Omental fat pad (tissue), 3 donors: ENCODE measurements at regions not wholly inside any gene's neighbourhood (a gene's known extent, or its start where the extent isn't known, plus 50 kb on each side); places are given as distances from the start of the nearest gene placed in this dataset.

Experiments
- ATAC-seq: fragments of 150-250 bp; one replicate; pipeline ENCODE4 v1.9.1; 2016; ENCODE audit warnings: mild to moderate bottlenecking, moderate library complexity; ENCODE audit not compliant: low FRiP score
- DNase-seq: peaks from one replicate; pipeline ENCODE4 v3.0.0-alpha.2; 2019; ENCODE audit warnings: low spot score
- CTCF ChIP-seq, 3 donors: fragments of 450-650 bp; IDR thresholded peaks; one replicate each; pipeline ENCODE4 v1.5.1; 2016 to 2017; ENCODE audit warnings: antibody characterized with exemption in 3 of 3, mild to moderate bottlenecking in 3 of 3, moderate library complexity in 2 of 3

- ATAC-seq (no peak), DNase-seq (no peak)
- TF ChIP-seq CTCF (IDR thresholded peaks at IDR 0.05): no peak
These were observed 283.1 kb upstream of the ADAMTSL1 start for GRCh38 chr9:18190671-18191374.

- TF ChIP-seq CTCF (IDR thresholded peaks at IDR 0.05): no peak
- DNase-seq (no peak), ATAC-seq (no peak)
These were observed 279.6 kb upstream of the ADAMTSL1 start for GRCh38 chr9:18194316-18194715.

GRCh38 chr9:18195223-18195622, 278.7 kb upstream of the ADAMTSL1 start:
- DNase-seq (no peak), ATAC-seq (no peak)
- no peak for TF ChIP-seq CTCF (IDR thresholded peaks at IDR 0.05)

GRCh38 chr9:18202924-18203323, 271.0 kb upstream of the ADAMTSL1 start:
- ATAC-seq (no peak), DNase-seq (no peak)
- no peak for TF ChIP-seq CTCF (IDR thresholded peaks at IDR 0.05)

GRCh38 chr9:18207735-18208134, 266.2 kb upstream of the ADAMTSL1 start:
- ATAC-seq (no peak), DNase-seq (no peak)
- TF ChIP-seq CTCF (IDR thresholded peaks at IDR 0.05): no peak

- no peak for TF ChIP-seq CTCF (IDR thresholded peaks at IDR 0.05)
- DNase-seq (no peak), ATAC-seq (no peak)
These were observed 265.5 kb upstream of the ADAMTSL1 start for GRCh38 chr9:18208166-18209059.
